HL-60 (cell line): ENCODE measurements at regions not wholly inside any gene's neighbourhood (a gene's known extent, or its start where the extent isn't known, plus 50 kb on each side); places are given as distances from the start of the nearest gene placed in this dataset.
"Not testable (repeated sequence)": the region's sequence is repeated elsewhere in the genome, so short reads cannot be mapped to it uniquely, and the experiment has no call there.

Experiments
- DNase-seq, 2 experiments: peaks; one replicate each; pipeline ENCODE4 v3.0.0-alpha.2; 2010 to 2020; ENCODE audit warnings: low read depth in 1 of 2, low spot score in 1 of 2
- H3K27ac ChIP-seq: fragments of 250-450 bp; sonication (Bioruptor Pico); replicated peaks from 2 replicates; pipeline ENCODE4 v1.5.1; 2020; ENCODE audit warnings: mild to moderate bottlenecking, moderate library complexity
- H3K27me3 ChIP-seq: fragments of 250-450 bp; sonication (Bioruptor Pico); 2 replicates; pipeline ENCODE4 v1.5.1; 2021; ENCODE audit warnings: mild to moderate bottlenecking, moderate library complexity; ENCODE audit not compliant: insufficient read depth, poor library complexity, severe bottlenecking
- H3K4me3 ChIP-seq: replicated peaks from 2 replicates; pipeline ENCODE4 v1.5.1; 2011; ENCODE audit warnings: mild to moderate bottlenecking, control low read depth, low read length; ENCODE audit not compliant: insufficient read depth
- GABPA ChIP-seq: IDR thresholded peaks from 2 replicates; pipeline ENCODE4 v1.6.1; 2012; ENCODE audit warnings: low read depth
- POLR2AphosphoS5 ChIP-seq: IDR thresholded peaks from 2 replicates; pipeline ENCODE4 v1.6.1; 2012; ENCODE audit warnings: low read depth
- SPI1 ChIP-seq: IDR thresholded peaks from 2 replicates; pipeline ENCODE4 v1.6.1; 2012; ENCODE audit warnings: low read depth, mild to moderate bottlenecking, borderline replicate concordance
- TF ChIP-seq, protein P1 (sequence below): IDR thresholded peaks from one replicate; pipeline ENCODE4 v1.5.1; 2011; ENCODE audit warnings: low read length, control low read depth, inconsistent platforms; ENCODE audit not compliant: insufficient read depth
- TF ChIP-seq, protein P2 (sequence below): IDR thresholded peaks from 2 replicates; pipeline ENCODE4 v1.6.1; 2012; ENCODE audit warnings: low read depth; ENCODE audit not compliant: insufficient replicate concordance

DNA sequence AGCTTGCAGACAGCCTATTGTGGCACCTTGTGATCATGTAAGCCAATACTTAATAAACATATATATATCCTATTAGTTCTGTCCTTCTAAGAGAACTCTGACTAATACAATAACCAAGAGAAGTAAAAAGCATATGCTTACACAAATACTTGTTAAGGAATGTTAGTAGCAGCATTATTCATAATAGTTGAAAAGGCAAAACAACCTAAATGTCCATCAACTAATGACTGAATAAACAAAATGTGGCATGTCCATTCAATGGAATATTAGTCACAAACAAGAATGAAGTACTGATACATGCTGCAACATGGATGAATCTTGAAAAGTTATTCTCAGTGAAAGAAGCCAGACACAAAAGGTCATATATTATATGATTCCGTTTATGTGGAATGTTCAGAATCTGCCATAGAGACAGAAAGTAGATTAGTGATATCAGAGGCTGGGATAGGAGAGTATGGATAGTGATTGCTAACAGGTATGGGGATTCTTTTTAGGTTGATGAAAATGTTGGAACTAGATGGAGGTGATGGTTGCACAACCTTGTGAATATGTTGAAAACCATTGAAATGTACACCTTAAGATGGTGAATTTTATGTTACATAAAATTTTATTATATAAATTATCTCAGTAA lies 112.5 kb upstream of the UNC5B start:
- TF ChIP-seq GABPA, result no peak
- TF ChIP-seq, protein P1, sequence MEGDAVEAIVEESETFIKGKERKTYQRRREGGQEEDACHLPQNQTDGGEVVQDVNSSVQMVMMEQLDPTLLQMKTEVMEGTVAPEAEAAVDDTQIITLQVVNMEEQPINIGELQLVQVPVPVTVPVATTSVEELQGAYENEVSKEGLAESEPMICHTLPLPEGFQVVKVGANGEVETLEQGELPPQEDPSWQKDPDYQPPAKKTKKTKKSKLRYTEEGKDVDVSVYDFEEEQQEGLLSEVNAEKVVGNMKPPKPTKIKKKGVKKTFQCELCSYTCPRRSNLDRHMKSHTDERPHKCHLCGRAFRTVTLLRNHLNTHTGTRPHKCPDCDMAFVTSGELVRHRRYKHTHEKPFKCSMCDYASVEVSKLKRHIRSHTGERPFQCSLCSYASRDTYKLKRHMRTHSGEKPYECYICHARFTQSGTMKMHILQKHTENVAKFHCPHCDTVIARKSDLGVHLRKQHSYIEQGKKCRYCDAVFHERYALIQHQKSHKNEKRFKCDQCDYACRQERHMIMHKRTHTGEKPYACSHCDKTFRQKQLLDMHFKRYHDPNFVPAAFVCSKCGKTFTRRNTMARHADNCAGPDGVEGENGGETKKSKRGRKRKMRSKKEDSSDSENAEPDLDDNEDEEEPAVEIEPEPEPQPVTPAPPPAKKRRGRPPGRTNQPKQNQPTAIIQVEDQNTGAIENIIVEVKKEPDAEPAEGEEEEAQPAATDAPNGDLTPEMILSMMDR, result no peak
- no peak for TF ChIP-seq POLR2AphosphoS5
- TF ChIP-seq SPI1, result no peak
- TF ChIP-seq, protein P2, sequence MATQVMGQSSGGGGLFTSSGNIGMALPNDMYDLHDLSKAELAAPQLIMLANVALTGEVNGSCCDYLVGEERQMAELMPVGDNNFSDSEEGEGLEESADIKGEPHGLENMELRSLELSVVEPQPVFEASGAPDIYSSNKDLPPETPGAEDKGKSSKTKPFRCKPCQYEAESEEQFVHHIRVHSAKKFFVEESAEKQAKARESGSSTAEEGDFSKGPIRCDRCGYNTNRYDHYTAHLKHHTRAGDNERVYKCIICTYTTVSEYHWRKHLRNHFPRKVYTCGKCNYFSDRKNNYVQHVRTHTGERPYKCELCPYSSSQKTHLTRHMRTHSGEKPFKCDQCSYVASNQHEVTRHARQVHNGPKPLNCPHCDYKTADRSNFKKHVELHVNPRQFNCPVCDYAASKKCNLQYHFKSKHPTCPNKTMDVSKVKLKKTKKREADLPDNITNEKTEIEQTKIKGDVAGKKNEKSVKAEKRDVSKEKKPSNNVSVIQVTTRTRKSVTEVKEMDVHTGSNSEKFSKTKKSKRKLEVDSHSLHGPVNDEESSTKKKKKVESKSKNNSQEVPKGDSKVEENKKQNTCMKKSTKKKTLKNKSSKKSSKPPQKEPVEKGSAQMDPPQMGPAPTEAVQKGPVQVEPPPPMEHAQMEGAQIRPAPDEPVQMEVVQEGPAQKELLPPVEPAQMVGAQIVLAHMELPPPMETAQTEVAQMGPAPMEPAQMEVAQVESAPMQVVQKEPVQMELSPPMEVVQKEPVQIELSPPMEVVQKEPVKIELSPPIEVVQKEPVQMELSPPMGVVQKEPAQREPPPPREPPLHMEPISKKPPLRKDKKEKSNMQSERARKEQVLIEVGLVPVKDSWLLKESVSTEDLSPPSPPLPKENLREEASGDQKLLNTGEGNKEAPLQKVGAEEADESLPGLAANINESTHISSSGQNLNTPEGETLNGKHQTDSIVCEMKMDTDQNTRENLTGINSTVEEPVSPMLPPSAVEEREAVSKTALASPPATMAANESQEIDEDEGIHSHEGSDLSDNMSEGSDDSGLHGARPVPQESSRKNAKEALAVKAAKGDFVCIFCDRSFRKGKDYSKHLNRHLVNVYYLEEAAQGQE, result no peak
- no peak for DNase-seq
- no peak overlapping the region for H3K4me3 ChIP-seq
- no peak overlapping the region for H3K27ac ChIP-seq
- peaks cover 4% of the 10 kb centered on the region for H3K27me3 ChIP-seq

DNA sequence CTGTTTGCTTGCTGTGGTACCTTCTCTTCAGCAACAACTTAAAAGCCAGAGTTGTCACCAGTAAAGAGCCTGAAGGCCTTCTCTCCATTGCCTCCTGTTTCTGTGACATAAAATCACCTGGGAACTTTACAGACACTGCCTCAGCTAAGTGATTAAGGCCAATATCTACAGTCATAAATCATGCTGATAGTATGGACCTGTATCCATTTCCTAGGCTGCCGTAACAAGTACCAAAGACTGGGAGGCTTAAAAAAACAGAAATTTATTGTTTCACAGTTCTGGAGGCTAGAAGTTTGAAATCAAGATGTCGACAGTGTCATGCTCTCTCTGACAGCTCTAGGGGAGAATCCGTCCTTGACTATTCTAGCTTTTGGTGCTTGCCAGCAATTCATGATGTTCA lies 108.4 kb upstream of the UNC5B start:
- H3K27ac ChIP-seq, result no peak overlapping the region
- no peak overlapping the region for H3K4me3 ChIP-seq
- H3K27me3 ChIP-seq, result no peaks in the 10 kb centered on the region
- DNase-seq, result no peak
- TF ChIP-seq, protein P1, result no peak
- TF ChIP-seq SPI1 (no peak), GABPA (no peak), POLR2AphosphoS5 (no peak)
- TF ChIP-seq, protein P2, result no peak

DNA sequence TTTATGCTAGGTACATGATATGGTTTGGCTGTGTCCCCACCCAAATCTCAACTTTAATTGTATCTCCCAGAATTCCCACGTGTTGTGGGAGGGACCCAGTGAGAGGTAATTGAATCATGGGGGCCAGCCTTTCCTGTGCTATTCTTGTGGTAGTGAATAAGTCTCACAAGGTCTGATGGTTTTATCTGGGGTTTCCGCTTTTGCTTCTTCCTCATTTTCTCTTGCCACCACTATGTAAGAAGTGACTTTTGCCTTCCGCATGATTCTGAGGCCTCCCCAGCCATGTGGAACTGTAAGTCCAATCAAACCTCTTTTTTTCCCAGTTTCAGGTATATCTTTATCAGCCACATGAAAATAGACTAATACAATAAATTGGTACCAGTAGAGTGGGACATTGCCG lies 106.2 kb upstream of the UNC5B start:
- TF ChIP-seq POLR2AphosphoS5, result peak; percentile 51; the same call in 1 of the 2 replicates
- 0 out of 2 replicates have a peak, but pooled peaks have one; percentile 32 for TF ChIP-seq GABPA
- TF ChIP-seq SPI1, result peak; percentile 92
- not testable (repeated sequence) for H3K4me3 ChIP-seq, H3K27me3 ChIP-seq
- peak; percentile 42 to 86 for DNase-seq
- peak overlapping the region; percentile 43 for H3K27ac ChIP-seq

DNA sequence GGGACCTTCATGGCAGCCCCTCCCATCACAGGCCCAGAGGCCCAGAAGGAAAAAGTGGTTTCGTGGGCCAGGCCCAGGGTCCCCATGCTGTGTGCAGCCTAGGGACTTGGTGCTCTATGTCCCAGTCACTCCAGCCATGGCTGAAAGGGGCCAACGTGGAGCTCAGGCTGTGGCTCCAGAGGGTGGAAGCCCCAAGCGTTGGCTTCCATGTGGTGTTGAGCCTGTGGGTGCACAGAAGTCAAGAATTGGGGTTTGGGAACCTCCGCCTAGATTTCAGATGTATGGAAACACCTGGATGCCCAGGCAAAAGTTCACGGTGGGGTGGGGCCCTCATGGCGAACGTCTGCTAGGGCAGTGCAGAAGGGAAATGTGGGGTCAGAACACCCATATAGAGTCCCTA lies 105.3 kb upstream of the UNC5B start:
- DNase-seq, H3K27ac ChIP-seq, H3K4me3 ChIP-seq, H3K27me3 ChIP-seq: not testable (repeated sequence)

DNA sequence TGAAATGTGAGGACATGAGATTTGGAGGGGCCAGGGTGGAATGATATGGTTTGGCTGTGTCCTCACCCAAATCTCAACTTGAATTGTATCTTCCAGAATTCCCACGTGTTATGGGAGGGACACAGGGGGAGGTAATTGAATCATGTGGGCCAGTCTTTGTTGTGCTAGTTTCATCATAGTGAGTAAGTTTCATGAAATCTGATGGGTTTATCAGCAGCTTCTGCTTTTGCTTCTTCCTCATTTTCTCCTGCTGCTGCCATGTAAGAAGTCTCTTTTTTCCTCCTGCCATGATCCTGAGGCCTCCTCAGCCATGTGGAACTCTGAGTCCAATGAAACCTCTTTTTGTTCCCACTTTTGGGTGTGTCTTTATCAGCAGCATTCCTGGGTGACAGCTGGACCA lies 104.3 kb upstream of the UNC5B start:
- H3K4me3 ChIP-seq, H3K27me3 ChIP-seq: not testable (repeated sequence)
- peak; percentile 79; the same call in 1 of the 2 replicates for TF ChIP-seq SPI1
- H3K27ac ChIP-seq, result peak overlapping the region; percentile 30
- peak; percentile 20 to 71 for DNase-seq
